DMS53 treated with DMSO at 0.1 percent for 48 hours (cell line): ENCODE measurements at regions not wholly inside any gene's neighbourhood (a gene's known extent, or its start where the extent isn't known, plus 50 kb on each side); places are given as distances from the start of the nearest gene placed in this dataset.

ENCODE experiments used
- DNase-seq: peaks from one replicate; lab custom pipeline; 2025; ENCODE audit not compliant: unreplicated experiment; lab: John Stamatoyannopoulos, UW

GRCh38 chr9:84450029-84450428 is 109.5 kb upstream of the SLC28A3 start:
- no peak for DNase-seq

GRCh38 chr9:84456527-84456926 is 116.0 kb upstream of the SLC28A3 start:
- no peak for DNase-seq

- no peak for DNase-seq
These were observed 120.1 kb upstream of the SLC28A3 start for GRCh38 chr9:84460695-84461094.

- no peak for DNase-seq
These were observed 122.7 kb upstream of the SLC28A3 start for GRCh38 chr9:84463272-84463671.

- DNase-seq: no peak
These were observed 126.2 kb upstream of the SLC28A3 start for GRCh38 chr9:84466580-84467285.

GRCh38 chr9:84471816-84472215 is 131.3 kb upstream of the SLC28A3 start:
- DNase-seq: no peak

- DNase-seq: no peak
These were observed 138.4 kb upstream of the SLC28A3 start for GRCh38 chr9:84478996-84479395.

- DNase-seq: no peak
These were observed 139.5 kb upstream of the SLC28A3 start for GRCh38 chr9:84480071-84480470.

GRCh38 chr9:84481231-84481630 is 140.7 kb upstream of the SLC28A3 start:
- no peak for DNase-seq

GRCh38 chr9:84481636-84482218 is 141.2 kb upstream of the SLC28A3 start:
- no peak for DNase-seq

GRCh38 chr9:84482607-84483006 is 142.0 kb upstream of the SLC28A3 start:
- no peak for DNase-seq

- DNase-seq: no peak
These were observed 143.6 kb upstream of the SLC28A3 start for GRCh38 chr9:84484172-84484571.

- DNase-seq: no peak
These were observed 145.0 kb upstream of the SLC28A3 start for GRCh38 chr9:84485539-84485938.

GRCh38 chr9:84486663-84487062 is 146.1 kb upstream of the SLC28A3 start:
- DNase-seq: no peak

GRCh38 chr9:84490206-84490841 is 149.8 kb upstream of the SLC28A3 start:
- DNase-seq: no peak

- DNase-seq: no peak
These were observed 150.3 kb upstream of the SLC28A3 start for GRCh38 chr9:84490842-84491325.

- DNase-seq: no peak
These were observed 152.0 kb upstream of the SLC28A3 start for GRCh38 chr9:84492366-84493159.

GRCh38 chr9:84493284-84493947 is 152.9 kb upstream of the SLC28A3 start:
- no peak for DNase-seq

GRCh38 chr9:84499969-84500582 is 159.5 kb upstream of the SLC28A3 start:
- no peak for DNase-seq

- no peak for DNase-seq
These were observed 160.3 kb upstream of the SLC28A3 start for GRCh38 chr9:84500826-84501225.

GRCh38 chr9:84501587-84501986 is 161.0 kb upstream of the SLC28A3 start:
- no peak for DNase-seq
